Astrocyte of the spinal cord (primary cell): ENCODE measurements at regions not wholly inside any gene's neighbourhood (a gene's known extent, or its start where the extent isn't known, plus 50 kb on each side); places are given as distances from the start of the nearest gene placed in this dataset.

Source experiments
- DNase-seq: peaks from one replicate; pipeline ENCODE4 v3.0.0; 2011; ENCODE audit warnings: low read depth, low spot score
- H3K4me3 ChIP-seq: 2 replicates; pipeline ENCODE4 v1.5.1; 2011; ENCODE audit warnings: low read depth, mild to moderate bottlenecking, low read length, moderate library complexity
- CTCF ChIP-seq: IDR thresholded peaks from 2 replicates; pipeline ENCODE4 v1.5.1; 2012; ENCODE audit warnings: low read depth, mild to moderate bottlenecking, low read length, inconsistent platforms
- in situ Hi-C: cut with HindIII; loops from 2 replicates; pipeline ENCODE4 v1.10.0; 2017; ENCODE audit warnings: low sequenced_read_pairs

- in situ Hi-C loops: no loop called here
- no peak for TF ChIP-seq CTCF
- no peak for DNase-seq
- H3K4me3 ChIP-seq: no peak overlapping the region
These were observed 588.7 kb upstream of the NR2F2 start for GRCh38 chr15:95741830-95742229.

- in situ Hi-C loops: no loop called here
- no peak for DNase-seq
- TF ChIP-seq CTCF: no peak
- H3K4me3 ChIP-seq: no peak overlapping the region
These were observed 588.2 kb upstream of the NR2F2 start for GRCh38 chr15:95742256-95742655.

GRCh38 chr15:95742836-95743235 lies 587.7 kb upstream of the NR2F2 start:
- H3K4me3 ChIP-seq: no peak overlapping the region
- no peak for TF ChIP-seq CTCF
- in situ Hi-C loops: no loop called here
- DNase-seq: no peak

- no peak for DNase-seq
- in situ Hi-C loops: no loop called here
- TF ChIP-seq CTCF: no peak
- no peak overlapping the region for H3K4me3 ChIP-seq
These were observed 573.3 kb upstream of the NR2F2 start for GRCh38 chr15:95757171-95757570.

- TF ChIP-seq CTCF: no peak
- no peak overlapping the region for H3K4me3 ChIP-seq
- in situ Hi-C loops: no loop called here
- DNase-seq: no peak
These were observed 572.0 kb upstream of the NR2F2 start for GRCh38 chr15:95758451-95758850.

- no peak for TF ChIP-seq CTCF
- no peak overlapping the region for H3K4me3 ChIP-seq
- in situ Hi-C loops: no loop called here
- DNase-seq: no peak
These were observed 571.6 kb upstream of the NR2F2 start for GRCh38 chr15:95758851-95759250.

- TF ChIP-seq CTCF: no peak
- DNase-seq: no peak
- in situ Hi-C loops: no loop called here
- H3K4me3 ChIP-seq: no peak overlapping the region
These were observed 570.0 kb upstream of the NR2F2 start for GRCh38 chr15:95760508-95760907.
